ENCODE measurements at regions not wholly inside any gene's neighbourhood (a gene's known extent, or its start where the extent isn't known, plus 50 kb on each side); places are given as distances from the start of the nearest gene placed in this dataset.

DNA sequence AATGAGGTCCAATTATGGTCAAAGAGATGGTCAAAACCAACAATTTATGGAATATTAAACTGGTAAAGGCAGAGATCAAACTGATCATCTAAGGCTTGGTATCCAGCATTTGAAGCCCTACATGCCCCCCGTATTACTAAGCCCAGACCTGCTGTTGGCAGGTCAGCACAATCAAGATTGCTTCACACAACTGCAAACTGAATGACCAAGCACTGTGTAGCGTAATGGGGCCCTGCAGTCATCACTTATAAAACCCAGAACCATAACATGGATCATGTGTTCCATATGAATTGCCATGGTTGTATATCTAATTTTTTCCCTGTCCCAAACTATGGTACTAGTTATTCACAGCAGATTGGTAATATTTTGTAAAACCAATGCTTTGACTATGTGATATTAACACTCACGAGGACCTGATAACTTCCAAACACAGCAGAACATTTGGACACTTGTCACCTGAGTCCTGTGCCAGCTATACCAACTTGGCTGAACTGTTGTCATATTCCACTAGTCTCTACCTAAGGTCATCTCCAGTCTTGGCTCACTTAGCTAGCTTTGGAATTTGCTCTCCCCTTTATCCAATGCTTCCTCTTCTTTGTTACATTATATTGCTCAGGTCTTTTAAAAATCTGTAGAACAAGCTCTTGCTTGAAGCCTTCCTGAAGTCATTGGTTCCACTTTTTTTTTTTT lies 81.7 kb upstream of the HMHB1 start:
- no peak for DNase-seq (ENCODE audit: low read depth)

DNA sequence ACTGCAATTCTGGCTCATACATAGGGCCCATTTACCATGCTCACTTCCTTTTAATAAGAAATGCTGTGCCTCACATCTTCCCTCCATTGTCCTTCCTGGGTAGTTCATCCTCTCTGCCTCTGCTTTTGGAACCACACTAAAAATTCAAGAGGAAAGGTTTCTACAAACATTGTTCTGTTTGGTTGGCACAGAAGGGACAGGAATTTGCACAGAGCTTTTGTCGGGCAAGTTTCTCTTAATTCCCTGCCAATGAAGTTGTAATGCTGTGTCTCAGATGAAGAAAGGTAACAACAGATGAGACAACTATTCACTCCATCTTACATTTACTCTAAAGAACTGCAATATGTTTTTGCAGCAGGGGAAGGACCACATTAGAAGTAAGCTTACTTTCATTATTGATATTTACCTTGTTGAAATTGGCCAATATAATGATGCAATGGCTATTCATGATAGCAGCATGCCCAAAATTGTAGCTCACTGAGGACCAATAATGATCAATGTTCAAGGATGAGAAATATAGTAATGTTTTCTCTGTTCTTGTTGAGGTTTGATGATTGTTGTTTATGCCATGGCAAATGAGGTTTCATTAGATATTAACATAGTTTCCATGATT lies 82.5 kb upstream of the HMHB1 start:
- no peak for DNase-seq (ENCODE audit: low read depth)

DNA sequence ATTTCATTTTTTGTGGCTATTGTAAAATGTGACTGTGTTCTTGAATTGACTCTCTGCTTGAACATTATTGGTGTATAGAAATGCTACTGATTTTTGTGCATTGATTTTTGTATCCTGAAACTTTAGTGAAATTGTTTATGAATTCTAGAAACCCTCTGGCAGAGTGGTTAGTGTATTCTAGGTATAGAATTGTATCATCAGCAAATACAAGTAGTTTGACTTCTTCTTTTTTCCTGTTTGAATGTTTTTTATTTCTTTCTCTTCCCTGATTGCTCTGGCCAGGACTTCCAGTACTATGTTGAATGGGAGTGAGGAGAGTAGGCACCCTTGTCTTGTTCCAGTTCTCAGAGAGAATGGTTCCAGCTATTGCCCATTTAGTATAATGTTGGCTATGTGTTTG lies 88.8 kb upstream of the HMHB1 start:
- DNase-seq (ENCODE audit: low read depth), result no peak

DNA sequence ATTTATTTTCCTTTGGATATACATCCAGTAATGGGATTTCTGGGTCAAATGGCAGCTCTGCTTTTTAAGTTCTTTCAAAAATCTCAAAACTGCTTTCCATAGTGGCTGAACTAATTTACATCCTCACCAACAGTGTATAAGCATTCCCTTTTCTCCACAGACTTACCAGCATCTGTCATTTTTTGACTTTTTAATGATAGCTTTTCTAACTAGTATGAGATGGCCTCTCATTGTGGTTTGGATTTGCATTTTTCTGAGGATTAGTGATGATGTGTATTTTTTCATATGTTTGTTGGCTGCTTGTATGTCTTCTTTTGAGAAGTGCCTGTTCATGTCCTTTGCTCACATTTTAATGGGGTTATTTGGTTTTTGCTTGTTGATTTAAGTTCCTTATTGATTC lies 90.0 kb upstream of the HMHB1 start:
- no peak for DNase-seq (ENCODE audit: low read depth)

DNA sequence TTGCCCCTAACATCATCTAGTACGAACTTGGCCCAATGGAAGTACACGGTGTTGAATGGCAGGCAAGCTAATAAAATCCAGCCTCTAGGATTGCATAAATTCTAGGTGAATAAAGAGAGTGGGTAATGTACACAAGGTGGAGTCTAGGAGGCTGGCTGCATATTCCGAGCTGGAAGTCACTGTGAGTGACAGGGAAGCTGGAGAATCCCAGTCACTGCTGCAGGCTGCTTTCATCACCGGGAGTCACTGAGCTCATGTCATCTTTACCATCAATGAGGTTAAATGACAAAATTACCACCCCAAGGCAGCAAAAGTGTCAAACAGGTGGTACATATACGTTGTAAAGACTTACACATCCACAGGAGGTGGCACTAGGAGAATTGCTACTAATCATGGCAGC lies 91.3 kb upstream of the HMHB1 start:
- DNase-seq (ENCODE audit: low read depth), result no peak

DNA sequence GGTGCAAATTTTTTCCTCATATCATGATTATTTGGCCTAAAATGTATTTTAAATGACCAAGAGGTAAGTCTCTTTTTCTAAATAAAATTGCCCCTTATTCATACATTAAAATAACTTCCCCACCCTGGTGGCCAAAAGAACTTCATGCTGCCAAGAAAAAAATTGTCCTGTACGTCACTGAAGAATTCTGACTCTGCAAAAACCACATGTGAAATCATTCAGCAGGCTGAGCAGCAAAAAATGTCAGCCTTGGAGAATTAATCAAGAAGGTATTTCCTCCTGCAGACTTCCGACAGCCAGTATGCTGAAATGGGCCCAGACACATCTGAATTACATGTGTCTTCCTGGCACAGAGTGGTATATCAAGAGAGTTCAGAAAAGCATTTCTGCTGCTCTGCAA lies 94.6 kb upstream of the HMHB1 start:
- peak; percentile 46 for DNase-seq (ENCODE audit: low read depth)

DNA sequence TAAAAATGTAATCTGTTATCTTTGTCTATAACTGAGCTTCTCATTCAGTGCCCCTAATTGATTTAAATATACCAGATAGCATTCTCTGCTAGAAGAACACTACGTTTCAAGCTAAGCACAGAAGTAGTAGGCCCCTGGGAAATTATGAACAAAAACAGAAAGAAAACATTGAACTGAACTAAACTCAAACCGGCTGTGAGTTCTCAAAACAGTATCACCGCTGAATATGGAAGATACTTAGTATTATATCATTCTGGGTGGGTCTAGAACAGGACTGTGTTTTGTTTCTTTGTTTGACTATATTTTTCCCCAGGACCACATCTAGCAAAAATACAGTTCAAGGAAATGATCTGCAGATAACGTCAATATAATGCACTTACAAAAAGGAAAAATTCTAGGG lies 95.1 kb upstream of the HMHB1 start:
- DNase-seq (ENCODE audit: low read depth), result no peak

DNA sequence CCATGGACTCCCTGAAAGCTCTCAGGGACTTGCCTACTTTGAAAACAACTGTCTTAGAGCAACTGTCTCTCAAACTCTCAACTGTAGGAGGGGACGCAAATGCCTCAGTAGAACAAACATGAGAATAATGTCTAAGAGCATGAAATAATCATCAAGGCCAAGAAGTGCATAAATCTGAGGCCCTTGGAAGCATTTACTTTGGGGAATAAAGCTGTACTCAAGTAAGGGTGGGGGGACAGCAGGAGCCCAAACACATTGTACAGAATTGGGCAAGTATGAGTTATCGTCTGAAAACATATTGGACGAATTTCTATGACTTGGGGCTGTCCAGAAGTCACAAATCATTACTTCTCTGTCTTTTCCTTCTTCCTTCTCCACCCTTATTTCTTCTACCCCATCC lies 96.3 kb upstream of the HMHB1 start:
- DNase-seq (ENCODE audit: low read depth), result no peak

DNA sequence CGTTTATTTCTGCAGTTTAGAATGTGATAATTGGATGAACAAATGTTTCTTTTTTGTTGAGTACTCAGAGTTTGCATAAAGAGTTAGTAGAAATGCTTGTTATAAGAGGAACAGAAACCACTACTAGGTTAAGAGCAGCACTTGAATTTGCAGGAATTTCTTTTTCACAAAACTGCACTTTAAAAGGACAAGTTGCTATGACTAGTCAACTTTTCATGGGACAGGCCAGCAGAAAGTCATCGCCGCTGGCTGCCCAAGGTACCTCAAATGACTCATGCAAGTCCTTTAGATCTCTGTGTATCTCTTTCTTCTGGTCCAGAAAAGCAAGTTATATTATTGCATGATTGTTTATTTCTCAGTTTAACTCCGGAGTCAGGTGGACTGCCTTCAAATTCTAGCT lies 97.3 kb upstream of the HMHB1 start:
- DNase-seq (ENCODE audit: low read depth), result no peak

DNA sequence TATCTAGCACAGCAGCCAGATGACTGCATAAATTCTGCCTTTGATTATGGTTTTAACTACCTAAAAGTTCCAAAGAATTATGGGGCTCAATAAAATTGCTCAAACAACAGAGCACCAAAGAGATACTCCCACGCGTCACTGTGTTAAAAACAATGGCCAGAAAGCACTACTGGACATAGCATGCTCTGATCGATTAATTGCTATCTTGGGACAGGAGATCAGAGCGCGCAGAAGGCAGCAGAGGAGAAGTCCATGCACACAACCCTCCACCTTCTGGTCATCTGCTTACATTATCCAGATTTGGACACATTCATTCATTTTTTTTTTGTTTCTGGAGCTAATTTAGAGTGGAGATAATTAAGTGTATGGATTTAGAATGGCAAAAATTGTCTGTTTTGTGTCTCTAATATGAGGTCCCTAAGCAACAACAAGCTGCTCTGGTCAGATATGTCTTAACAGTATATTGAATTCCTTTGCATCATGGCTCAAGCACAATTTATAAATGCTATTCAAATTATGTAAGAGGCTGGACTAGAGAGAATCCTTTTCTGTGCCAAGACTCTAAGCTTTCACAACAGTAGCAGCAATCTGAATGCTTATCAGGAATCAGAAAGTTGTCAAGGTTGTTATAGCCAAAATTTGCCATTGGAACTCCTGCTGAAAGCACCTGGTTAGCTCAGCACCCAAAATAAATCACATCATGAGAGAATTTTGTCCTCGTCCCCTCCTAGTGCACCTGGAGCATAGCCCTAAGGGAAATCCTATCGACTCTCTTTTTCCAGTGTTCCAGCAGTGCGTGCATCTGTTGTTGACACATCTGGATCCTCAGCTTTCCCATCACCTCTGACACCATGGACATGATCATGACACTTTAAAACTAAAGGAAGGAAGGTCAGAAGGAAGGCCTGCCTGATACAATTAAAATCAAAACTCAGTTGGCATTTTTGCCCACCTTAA lies 98.6 kb upstream of the HMHB1 start:
- DNase-seq (ENCODE audit: low read depth), result no peak

DNA sequence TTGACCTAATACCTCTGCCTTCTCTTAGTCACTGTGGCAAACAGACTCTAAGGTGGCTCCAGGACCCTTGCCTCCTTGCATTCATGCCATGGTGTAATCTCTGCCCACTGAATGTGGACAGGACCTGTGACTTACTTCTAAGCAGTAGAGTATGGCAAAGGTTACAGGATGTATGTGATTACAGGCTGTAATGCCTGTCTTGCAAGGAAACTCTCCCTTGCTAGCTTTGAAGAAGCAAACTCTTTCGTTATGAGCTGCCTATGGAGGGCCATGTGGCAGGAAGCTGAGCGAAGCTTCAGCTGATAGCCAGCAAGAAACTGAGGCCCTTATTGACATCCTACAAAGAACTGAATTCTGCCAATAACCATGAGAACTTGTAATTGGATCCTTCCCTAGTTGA lies 103.3 kb upstream of the HMHB1 start:
- no peak for DNase-seq (ENCODE audit: low read depth)

DNA sequence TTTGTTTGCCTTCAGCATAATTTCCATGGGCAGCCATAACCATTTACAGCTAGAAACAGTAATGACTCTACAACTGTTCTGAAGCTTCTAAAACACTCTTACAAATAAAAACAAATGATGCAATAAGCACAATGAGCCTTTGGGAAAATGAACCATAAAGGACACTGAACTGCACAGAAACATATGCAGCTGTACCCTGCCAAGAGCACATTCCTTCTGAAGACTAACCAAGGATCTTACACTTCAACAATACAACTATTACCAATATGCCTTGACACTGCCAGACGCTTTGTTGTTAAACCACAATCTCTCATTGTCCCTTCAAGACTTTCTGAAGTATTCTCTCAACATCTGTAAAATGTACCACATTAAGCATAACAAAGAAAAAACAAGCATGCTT lies 104.2 kb upstream of the HMHB1 start:
- DNase-seq (ENCODE audit: low read depth), result no peak

DNA sequence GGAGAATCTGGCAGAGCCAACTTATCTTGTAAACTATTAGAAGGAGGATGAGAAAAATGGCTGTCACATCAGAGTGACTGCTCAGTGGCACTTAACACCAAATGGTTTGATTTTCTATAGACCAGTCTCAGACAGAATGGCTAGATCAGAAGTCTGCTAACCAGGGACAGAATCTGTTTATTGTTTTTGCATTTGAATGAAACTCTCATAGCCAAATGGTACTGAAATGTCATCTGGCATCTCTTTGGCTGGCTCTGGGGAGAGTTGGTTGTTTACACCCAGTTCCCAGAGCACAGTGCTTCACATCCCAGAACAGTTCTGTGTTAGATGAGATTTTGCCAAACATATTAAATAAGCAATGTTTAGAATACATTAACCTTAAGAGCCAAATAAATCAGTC lies 106.6 kb upstream of the HMHB1 start:
- DNase-seq (ENCODE audit: low read depth), result no peak

DNA sequence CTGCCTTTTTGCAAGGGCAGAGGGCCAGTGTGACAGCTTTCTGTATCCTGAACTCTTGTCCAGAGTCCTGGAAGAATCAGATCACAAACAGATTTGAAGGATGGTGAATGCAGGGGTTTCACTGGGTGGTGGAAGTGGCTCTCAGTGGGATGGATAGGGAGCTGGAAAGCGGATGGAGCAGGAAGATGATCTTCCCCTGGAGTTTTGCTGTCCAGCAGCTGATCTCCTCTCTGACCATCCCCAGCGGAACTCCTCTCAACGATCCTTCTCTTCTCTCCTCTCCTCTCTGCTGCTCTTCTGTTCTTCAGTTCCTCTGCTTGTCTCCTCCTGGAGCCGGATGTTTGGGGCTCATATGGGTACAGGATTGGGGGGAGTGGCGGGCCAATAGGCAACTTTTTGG lies 108.3 kb upstream of the HMHB1 start:
- no peak for DNase-seq (ENCODE audit: low read depth)

DNA sequence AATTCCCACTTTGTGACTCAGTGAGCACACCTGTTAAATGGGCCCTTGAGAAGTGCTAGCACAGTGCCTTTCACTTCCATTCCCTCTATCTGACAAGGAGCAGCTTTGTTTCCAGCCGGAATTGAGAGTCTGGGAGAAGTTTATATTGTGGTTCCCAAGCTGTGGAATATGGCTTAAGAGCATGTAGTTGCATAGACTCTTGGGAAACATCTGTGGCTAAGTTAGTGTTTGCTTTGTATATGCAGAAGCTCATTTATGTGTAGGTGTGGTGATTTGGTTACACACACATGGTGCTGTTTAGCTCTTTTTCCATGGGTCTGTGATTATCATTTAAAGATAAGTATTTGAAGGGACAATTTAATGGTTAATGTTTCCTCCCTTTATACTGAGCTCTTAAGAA lies 110.5 kb upstream of the HMHB1 start:
- DNase-seq (ENCODE audit: low read depth), result no peak

DNA sequence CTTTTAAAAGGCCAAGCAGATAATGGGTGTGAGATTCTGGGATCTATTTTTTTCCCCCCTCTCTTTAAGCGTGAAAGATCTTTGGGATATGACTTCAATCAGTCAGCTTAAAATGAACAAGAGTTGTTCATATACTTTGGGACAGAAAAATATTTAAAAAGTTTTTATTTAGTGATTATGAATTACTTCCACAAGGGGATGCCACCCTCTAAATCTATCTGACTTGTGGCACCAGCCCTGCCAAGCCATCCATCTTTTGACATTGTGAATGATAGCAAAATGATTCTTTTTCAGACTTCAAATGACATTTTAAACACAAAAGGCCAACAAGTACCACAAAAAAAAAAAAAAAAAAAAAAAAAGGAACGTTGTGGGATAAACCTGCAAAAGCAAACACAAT lies 111.0 kb upstream of the HMHB1 start:
- no peak for DNase-seq (ENCODE audit: low read depth)

DNA sequence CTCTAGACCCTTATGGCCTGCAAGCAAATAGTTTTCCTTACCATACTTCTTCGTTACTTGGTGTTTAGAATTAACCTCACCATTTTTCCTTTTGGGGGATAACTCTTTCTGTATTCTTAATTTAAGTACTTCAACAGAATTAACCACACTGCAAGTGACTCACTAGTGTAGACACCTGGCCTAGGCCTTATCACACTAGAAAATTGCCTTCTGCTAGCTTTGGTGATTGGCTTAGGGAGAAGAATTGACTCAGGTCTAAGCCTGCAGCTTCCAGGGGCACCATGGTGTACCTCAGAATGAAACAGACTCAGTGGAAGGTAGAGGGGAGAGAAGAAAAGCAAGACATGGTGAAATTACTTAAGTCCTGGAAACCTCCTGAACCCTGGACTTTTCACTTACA lies 112.8 kb upstream of the HMHB1 start:
- DNase-seq (ENCODE audit: low read depth), result no peak

DNA sequence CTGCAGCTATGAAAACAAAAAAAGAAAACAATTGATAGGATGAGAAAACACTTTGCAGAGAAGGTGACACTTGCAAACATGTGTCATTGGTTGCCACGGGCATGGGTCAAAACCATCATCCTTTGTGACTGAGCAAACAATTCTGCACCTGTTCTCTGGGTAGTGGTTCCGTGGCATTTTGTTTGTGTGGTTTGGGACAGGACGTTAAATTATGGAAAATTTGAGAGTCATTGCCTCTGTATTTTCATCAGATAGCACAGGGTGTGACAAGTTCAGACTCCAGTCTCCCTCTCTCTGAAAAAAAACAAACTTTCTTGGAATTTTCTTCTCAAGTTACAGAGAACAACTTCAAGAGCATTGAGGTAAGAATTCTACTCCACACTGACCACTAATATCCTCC lies 113.4 kb upstream of the HMHB1 start:
- no peak for DNase-seq (ENCODE audit: low read depth)

DNA sequence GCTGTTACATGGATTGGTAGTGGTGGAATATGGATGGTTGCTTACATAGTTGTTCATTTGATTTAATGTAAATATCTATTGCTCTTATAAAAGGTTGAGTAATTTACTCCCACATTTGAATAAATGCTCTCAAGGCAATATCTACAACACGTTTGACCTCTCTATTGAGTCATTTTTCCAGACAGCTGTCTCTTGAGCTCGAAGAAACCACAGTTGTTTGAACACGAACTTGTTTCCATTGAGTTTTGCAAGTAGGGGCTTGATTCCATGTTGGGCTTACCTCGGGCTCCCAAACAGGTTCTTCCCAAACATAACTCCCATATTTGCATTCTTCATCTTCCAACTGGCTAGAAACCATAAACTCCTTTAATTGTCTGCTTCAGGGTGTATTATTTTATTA lies 115.0 kb upstream of the HMHB1 start:
- no peak for DNase-seq (ENCODE audit: low read depth)

DNA sequence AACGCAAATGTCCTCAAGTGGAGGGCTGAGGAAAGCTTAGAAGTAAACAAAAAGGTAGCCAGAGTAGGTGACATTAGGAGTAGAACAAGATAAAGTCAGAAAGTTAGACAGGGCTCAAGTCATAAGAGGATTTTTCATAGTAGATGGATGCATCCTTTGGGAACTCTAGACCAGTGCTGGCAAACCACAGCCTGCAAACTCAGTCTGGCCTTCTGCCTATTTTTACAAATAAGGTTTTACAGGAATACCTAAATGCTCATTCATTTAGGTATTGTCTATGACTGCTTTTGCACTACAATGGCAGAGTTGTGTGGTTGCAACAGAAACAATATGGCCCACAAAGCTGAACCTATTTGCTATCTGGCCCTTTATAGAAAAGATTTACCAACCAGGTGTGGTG lies 116.0 kb upstream of the HMHB1 start:
- no peak for DNase-seq (ENCODE audit: low read depth)

DNA sequence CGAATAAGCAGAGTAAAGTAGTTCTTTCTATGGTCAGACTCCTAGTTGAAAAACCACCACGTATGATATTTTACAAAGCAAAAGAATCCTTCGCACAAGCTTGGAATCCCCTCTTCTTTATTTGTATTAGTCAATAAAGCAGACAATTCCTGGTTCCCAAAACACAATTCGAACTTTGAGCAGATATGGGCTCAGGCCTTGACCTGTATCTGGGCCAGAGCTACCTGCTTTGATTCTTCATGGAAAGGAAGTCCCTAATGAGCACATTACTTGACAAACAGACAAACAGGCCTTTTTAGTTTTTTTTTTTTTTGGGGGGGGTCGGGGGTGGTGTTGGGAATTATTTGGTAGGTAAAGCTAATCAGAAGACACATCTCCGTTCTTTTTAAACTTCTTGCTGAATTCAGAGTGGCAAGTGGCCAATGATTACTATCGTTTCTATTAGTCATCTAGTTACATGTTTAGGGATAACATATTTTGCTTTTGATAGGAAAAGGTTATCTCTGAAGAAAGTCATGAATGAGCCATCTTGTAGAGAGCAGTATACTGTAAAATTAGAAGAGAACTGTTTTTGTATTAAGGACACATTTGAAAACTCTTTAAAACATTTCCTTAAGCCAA lies 116.6 kb upstream of the HMHB1 start:
- DNase-seq (ENCODE audit: low read depth), result no peak

DNA sequence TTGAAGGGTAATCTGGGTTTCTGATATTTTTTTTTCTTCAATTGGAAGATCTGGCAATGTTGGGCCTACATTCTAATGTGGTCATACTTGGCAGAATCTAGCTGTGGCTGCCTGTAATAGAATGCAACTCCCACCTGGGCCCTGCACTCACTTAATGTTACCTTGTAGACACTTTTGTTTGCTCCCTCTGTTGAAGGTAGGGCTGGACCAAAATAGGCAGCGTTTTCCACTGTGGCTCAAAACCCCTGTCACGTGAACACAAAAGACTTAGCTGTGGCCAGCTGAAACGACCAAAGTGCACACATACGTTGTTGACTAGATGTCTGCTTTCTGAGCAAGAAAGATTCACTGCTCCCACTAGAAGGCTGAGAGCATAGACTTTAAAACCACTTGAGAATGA lies 117.6 kb upstream of the HMHB1 start:
- DNase-seq (ENCODE audit: low read depth), result no peak

All from stromal cell of bone marrow (primary cell).